HL-60/S4 (cell line): ENCODE measurements at regions not wholly inside any gene's neighbourhood (a gene's known extent, or its start where the extent isn't known, plus 50 kb on each side); places are given as distances from the start of the nearest gene placed in this dataset.
"Not testable (repeated sequence)": the region's sequence is repeated elsewhere in the genome, so short reads cannot be mapped to it uniquely, and the experiment has no call there.

Experiments
- in situ Hi-C: fragments of 300-500 bp; cut with MboI; formaldehyde crosslinking; loops from 2 replicates; pipeline ENCODE4 v1.14.3; 2022; ENCODE audit warnings: low sequenced_read_pairs

- in situ Hi-C loops, result no loop called here
Measured at GRCh38 chr13:67996101-67996500, 766.0 kb upstream of the PCDH9 start.

GRCh38 chr13:67990868-67991267 lies 760.7 kb upstream of the PCDH9 start:
- in situ Hi-C loops, result no loop called here

- in situ Hi-C loops, result no loop called here
Measured at GRCh38 chr13:67986234-67986633, 756.1 kb upstream of the PCDH9 start.

- in situ Hi-C loops, result no loop called here
Measured at GRCh38 chr13:67977066-67977465, 746.9 kb upstream of the PCDH9 start.

- in situ Hi-C loops, result no loop called here
Measured at GRCh38 chr13:67971291-67971690, 741.2 kb upstream of the PCDH9 start.

- in situ Hi-C loops, result no loop called here
Measured at GRCh38 chr13:67967031-67967430, 736.9 kb upstream of the PCDH9 start.

GRCh38 chr13:67966065-67966464 lies 735.9 kb upstream of the PCDH9 start:
- in situ Hi-C loops, result no loop called here

- in situ Hi-C loops, result no loop called here
Measured at GRCh38 chr13:67964986-67965385, 734.9 kb upstream of the PCDH9 start.

- in situ Hi-C loops, result no loop called here
Measured at GRCh38 chr13:67964091-67964490, 734.0 kb upstream of the PCDH9 start.

- in situ Hi-C loops, result no loop called here
Measured at GRCh38 chr13:67961331-67961730, 731.2 kb upstream of the PCDH9 start.

- in situ Hi-C loops, result no loop called here
Measured at GRCh38 chr13:67951431-67951830, 721.3 kb upstream of the PCDH9 start.

- in situ Hi-C loops, result no loop called here
Measured at GRCh38 chr13:67950603-67951002, 720.5 kb upstream of the PCDH9 start.

GRCh38 chr13:67946131-67946530 lies 716.0 kb upstream of the PCDH9 start:
- in situ Hi-C loops, result no loop called here

GRCh38 chr13:67943116-67943515 lies 713.0 kb upstream of the PCDH9 start:
- in situ Hi-C loops, result no loop called here

- in situ Hi-C loops, result no loop called here
Measured at GRCh38 chr13:67935626-67936025, 705.5 kb upstream of the PCDH9 start.

- in situ Hi-C loops, result no loop called here
Measured at GRCh38 chr13:67934617-67935330, 704.6 kb upstream of the PCDH9 start.

GRCh38 chr13:67932991-67933390 lies 702.9 kb upstream of the PCDH9 start:
- in situ Hi-C loops, result no loop called here

GRCh38 chr13:67917291-67917987 lies 687.3 kb upstream of the PCDH9 start:
- in situ Hi-C loops, result no loop called here

- in situ Hi-C loops, result no loop called here
Measured at GRCh38 chr13:67916650-67917049, 686.5 kb upstream of the PCDH9 start.

GRCh38 chr13:67914535-67914934 lies 684.4 kb upstream of the PCDH9 start:
- in situ Hi-C loops, result no loop called here

- in situ Hi-C loops, result not testable (repeated sequence)
Measured at GRCh38 chr13:67902960-67903359, 672.8 kb upstream of the PCDH9 start.

GRCh38 chr13:67880916-67881315 lies 650.8 kb upstream of the PCDH9 start:
- in situ Hi-C loops, result no loop called here

GRCh38 chr13:67878376-67878775 lies 648.2 kb upstream of the PCDH9 start:
- in situ Hi-C loops, result no loop called here
